ENCODE measurements at regions not wholly inside any gene's neighbourhood (a gene's known extent, or its start where the extent isn't known, plus 50 kb on each side); places are given as distances from the start of the nearest gene placed in this dataset.

DNA sequence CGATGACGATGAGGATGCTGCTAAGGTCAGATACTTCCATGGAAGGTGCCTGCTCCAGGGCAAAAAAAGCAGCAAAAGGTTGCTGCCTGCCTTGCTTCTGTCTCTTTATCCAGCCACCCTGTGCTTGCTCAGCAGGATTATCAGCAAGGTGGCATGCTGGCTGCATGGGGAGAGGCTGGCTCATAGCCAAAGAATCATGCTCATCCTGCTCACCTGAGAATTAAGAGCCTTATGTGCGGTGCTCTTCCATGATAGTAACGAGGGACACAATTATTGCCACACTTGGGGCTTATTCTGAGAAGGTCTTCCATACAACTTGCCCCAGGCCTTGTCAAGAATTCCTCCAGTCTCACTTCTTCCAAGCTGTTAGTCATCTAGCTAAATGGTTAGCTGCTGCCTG, 60.4 kb upstream of the SEC11C start:
- TF ChIP-seq CTCF (conservative IDR thresholded peaks at IDR 0.05; ENCODE audit: low read length) (no peak), EZH2phosphoT487 (IDR thresholded peaks at IDR 0.05; ENCODE audit: borderline replicate concordance) (no peak)

Measured in Loucy (cell line).